T1000 (cell line): ENCODE measurements at regions not wholly inside any gene's neighbourhood (a gene's known extent, or its start where the extent isn't known, plus 50 kb on each side); places are given as distances from the start of the nearest gene placed in this dataset.

Source experiments
- DNase-seq: peaks from one replicate; lab custom pipeline; 2025; ENCODE audit warnings: mixed read lengths; lab: John Stamatoyannopoulos, UW

GRCh38 chr6:141164042-141164743 lies 968.5 kb upstream of the GJE1 start:
- DNase-seq = no peak

GRCh38 chr6:141163107-141163506 lies 969.6 kb upstream of the GJE1 start:
- no peak for DNase-seq

- no peak for DNase-seq
These were observed 974.0 kb upstream of the GJE1 start for GRCh38 chr6:141158740-141159139.

GRCh38 chr6:141153563-141153962 lies 979.2 kb upstream of the GJE1 start:
- DNase-seq = no peak

GRCh38 chr6:141152951-141153350 lies 979.8 kb upstream of the GJE1 start:
- DNase-seq = no peak

GRCh38 chr6:141151710-141152417 lies 980.9 kb upstream of the GJE1 start:
- no peak for DNase-seq

GRCh38 chr6:141141870-141142269 lies 990.9 kb upstream of the GJE1 start:
- no peak for DNase-seq

- DNase-seq = no peak
These were observed 991.8 kb upstream of the GJE1 start for GRCh38 chr6:141140905-141141304.

GRCh38 chr6:141139461-141139860 lies 993.3 kb upstream of the GJE1 start:
- no peak for DNase-seq

- no peak for DNase-seq
These were observed 998.0 kb upstream of the GJE1 start for GRCh38 chr6:141134723-141135122.

GRCh38 chr6:141133836-141134235 lies 998.9 kb upstream of the GJE1 start:
- DNase-seq = no peak

GRCh38 chr6:141133346-141133745 lies 999.4 kb upstream of the GJE1 start:
- DNase-seq = no peak

GRCh38 chr6:141131616-141132015 lies 1001.1 kb upstream of the GJE1 start:
- DNase-seq = no peak

GRCh38 chr6:141123497-141123896 lies 1009.2 kb upstream of the GJE1 start:
- no peak for DNase-seq

- no peak for DNase-seq
These were observed 1009.7 kb upstream of the GJE1 start for GRCh38 chr6:141123049-141123448.

- no peak for DNase-seq
These were observed 1013.7 kb upstream of the GJE1 start for GRCh38 chr6:141118991-141119390.

GRCh38 chr6:141117874-141118273 lies 1014.9 kb upstream of the GJE1 start:
- DNase-seq = no peak

GRCh38 chr6:141110481-141110880 lies 1022.2 kb upstream of the GJE1 start:
- no peak for DNase-seq

- DNase-seq = peak; percentile 1
These were observed 1025.0 kb upstream of the GJE1 start for GRCh38 chr6:141107591-141108160.

GRCh38 chr6:141105481-141105880 lies 1027.2 kb upstream of the GJE1 start:
- DNase-seq = no peak

GRCh38 chr6:141103246-141103645 lies 1029.5 kb upstream of the GJE1 start:
- DNase-seq = no peak

GRCh38 chr6:141097471-141097870 lies 1035.3 kb upstream of the GJE1 start:
- DNase-seq = no peak

- no peak for DNase-seq
These were observed 1037.4 kb upstream of the GJE1 start for GRCh38 chr6:141095308-141095707.
